ENCODE measurements at regions not wholly inside any gene's neighbourhood (a gene's known extent, or its start where the extent isn't known, plus 50 kb on each side); places are given as distances from the start of the nearest gene placed in this dataset.

GRCh38 chr7:1309996-1310395, 77.3 kb downstream of the UNCX start:
- H3K9me3 ChIP-seq (ENCODE audit: control insufficient read depth, insufficient read depth, low read length), result no peaks in the 10 kb centered on the region
- H3K9ac ChIP-seq (ENCODE audit: low read depth, low read length), result no peak overlapping the region
- H3K4me1 ChIP-seq (ENCODE audit: insufficient read depth, low read length), result no peaks in the 10 kb centered on the region
- no peaks in the 10 kb centered on the region for H3K36me3 ChIP-seq (ENCODE audit: insufficient read depth, low read length)

GRCh38 chr7:1310936-1311335, 78.3 kb downstream of the UNCX start:
- H3K9ac ChIP-seq (ENCODE audit: low read depth, low read length), result no peak overlapping the region
- H3K4me1 ChIP-seq (ENCODE audit: insufficient read depth, low read length), result no peaks in the 10 kb centered on the region
- no peaks in the 10 kb centered on the region for H3K9me3 ChIP-seq (ENCODE audit: control insufficient read depth, insufficient read depth, low read length)

GRCh38 chr7:1311406-1312135, 78.9 kb downstream of the UNCX start:
- H3K36me3 ChIP-seq (ENCODE audit: insufficient read depth, low read length), result no peaks in the 10 kb centered on the region
- no peaks in the 10 kb centered on the region for H3K4me1 ChIP-seq (ENCODE audit: insufficient read depth, low read length)
- H3K9me3 ChIP-seq (ENCODE audit: control insufficient read depth, insufficient read depth, low read length), result no peaks in the 10 kb centered on the region
- no peak overlapping the region for H3K9ac ChIP-seq (ENCODE audit: low read depth, low read length)

More at GRCh38 chr7:1310936-1311335, 78.3 kb downstream of the UNCX start:
- H3K36me3 ChIP-seq (ENCODE audit: insufficient read depth, low read length), result no peaks in the 10 kb centered on the region

GRCh38 chr7:1312136-1313070, 79.7 kb downstream of the UNCX start:
- no peaks in the 10 kb centered on the region for H3K4me1 ChIP-seq (ENCODE audit: insufficient read depth, low read length)
- H3K9ac ChIP-seq (ENCODE audit: low read depth, low read length), result no peak overlapping the region
- no peaks in the 10 kb centered on the region for H3K9me3 ChIP-seq (ENCODE audit: control insufficient read depth, insufficient read depth, low read length)
- H3K36me3 ChIP-seq (ENCODE audit: insufficient read depth, low read length), result no peaks in the 10 kb centered on the region

GRCh38 chr7:1313613-1314012, 80.9 kb downstream of the UNCX start:
- H3K9me3 ChIP-seq (ENCODE audit: control insufficient read depth, insufficient read depth, low read length), result no peaks in the 10 kb centered on the region
- no peak overlapping the region for H3K9ac ChIP-seq (ENCODE audit: low read depth, low read length)
- no peaks in the 10 kb centered on the region for H3K4me1 ChIP-seq (ENCODE audit: insufficient read depth, low read length)
- no peaks in the 10 kb centered on the region for H3K36me3 ChIP-seq (ENCODE audit: insufficient read depth, low read length)

GRCh38 chr7:1314021-1314907, 81.6 kb downstream of the UNCX start:
- H3K4me1 ChIP-seq (ENCODE audit: insufficient read depth, low read length), result no peaks in the 10 kb centered on the region
- no peaks in the 10 kb centered on the region for H3K36me3 ChIP-seq (ENCODE audit: insufficient read depth, low read length)
- H3K9me3 ChIP-seq (ENCODE audit: control insufficient read depth, insufficient read depth, low read length), result no peaks in the 10 kb centered on the region
- H3K9ac ChIP-seq (ENCODE audit: low read depth, low read length), result no peak overlapping the region

GRCh38 chr7:1314908-1315450, 82.3 kb downstream of the UNCX start:
- Histone ChIP-seq H3K36me3 (ENCODE audit: insufficient read depth, low read length) (no peaks in the 10 kb centered on the region), H3K4me1 (ENCODE audit: insufficient read depth, low read length) (no peaks in the 10 kb centered on the region), H3K9me3 (ENCODE audit: control insufficient read depth, insufficient read depth, low read length) (no peaks in the 10 kb centered on the region), H3K9ac (ENCODE audit: low read depth, low read length) (no peak overlapping the region)

- H3K36me3 ChIP-seq (ENCODE audit: insufficient read depth, low read length), result no peaks in the 10 kb centered on the region
- no peak overlapping the region for H3K9ac ChIP-seq (ENCODE audit: low read depth, low read length)
- no peaks in the 10 kb centered on the region for H3K9me3 ChIP-seq (ENCODE audit: control insufficient read depth, insufficient read depth, low read length)
- H3K4me1 ChIP-seq (ENCODE audit: insufficient read depth, low read length), result no peaks in the 10 kb centered on the region
These were observed 83.4 kb downstream of the UNCX start for GRCh38 chr7:1316086-1316485.

- H3K9ac ChIP-seq (ENCODE audit: low read depth, low read length), result no peak overlapping the region
- no peaks in the 10 kb centered on the region for H3K9me3 ChIP-seq (ENCODE audit: control insufficient read depth, insufficient read depth, low read length)
These were observed 85.0 kb downstream of the UNCX start for GRCh38 chr7:1317646-1318045.

GRCh38 chr7:1318051-1318450, 85.4 kb downstream of the UNCX start:
- no peak overlapping the region for H3K9ac ChIP-seq (ENCODE audit: low read depth, low read length)
- no peaks in the 10 kb centered on the region for H3K36me3 ChIP-seq (ENCODE audit: insufficient read depth, low read length)
- no peaks in the 10 kb centered on the region for H3K4me1 ChIP-seq (ENCODE audit: insufficient read depth, low read length)
- H3K9me3 ChIP-seq (ENCODE audit: control insufficient read depth, insufficient read depth, low read length), result no peaks in the 10 kb centered on the region

More at GRCh38 chr7:1317646-1318045, 85.0 kb downstream of the UNCX start:
- Histone ChIP-seq H3K36me3 (ENCODE audit: insufficient read depth, low read length) (no peaks in the 10 kb centered on the region), H3K4me1 (ENCODE audit: insufficient read depth, low read length) (no peaks in the 10 kb centered on the region)

- Histone ChIP-seq H3K4me1 (ENCODE audit: insufficient read depth, low read length) (no peaks in the 10 kb centered on the region), H3K9me3 (ENCODE audit: control insufficient read depth, insufficient read depth, low read length) (no peaks in the 10 kb centered on the region), H3K9ac (ENCODE audit: low read depth, low read length) (no peak overlapping the region), H3K36me3 (ENCODE audit: insufficient read depth, low read length) (no peaks in the 10 kb centered on the region)
These were observed 86.0 kb downstream of the UNCX start for GRCh38 chr7:1318661-1319060.

- H3K36me3 ChIP-seq (ENCODE audit: insufficient read depth, low read length), result no peaks in the 10 kb centered on the region
- H3K9ac ChIP-seq (ENCODE audit: low read depth, low read length), result no peak overlapping the region
- no peaks in the 10 kb centered on the region for H3K9me3 ChIP-seq (ENCODE audit: control insufficient read depth, insufficient read depth, low read length)
- no peaks in the 10 kb centered on the region for H3K4me1 ChIP-seq (ENCODE audit: insufficient read depth, low read length)
These were observed 88.1 kb downstream of the UNCX start for GRCh38 chr7:1320616-1321240.

- H3K9me3 ChIP-seq (ENCODE audit: control insufficient read depth, insufficient read depth, low read length), result no peaks in the 10 kb centered on the region
- no peaks in the 10 kb centered on the region for H3K4me1 ChIP-seq (ENCODE audit: insufficient read depth, low read length)
- no peaks in the 10 kb centered on the region for H3K36me3 ChIP-seq (ENCODE audit: insufficient read depth, low read length)
- H3K9ac ChIP-seq (ENCODE audit: low read depth, low read length), result no peak overlapping the region
These were observed 89.0 kb downstream of the UNCX start for GRCh38 chr7:1321411-1322239.
